ENCODE measurements at regions not wholly inside any gene's neighbourhood (a gene's known extent, or its start where the extent isn't known, plus 50 kb on each side); places are given as distances from the start of the nearest gene placed in this dataset.

- no peak for DNase-seq (ENCODE audit: low read depth)
- no peak for TF ChIP-seq CTCF (IDR thresholded peaks at IDR 0.05; ENCODE audit: control insufficient read depth, insufficient read depth, low read depth, low read length, missing control alignments)
Observed at GRCh38 chr17:79370594-79370993, 240.3 kb downstream of the RBFOX3 start.

DNA sequence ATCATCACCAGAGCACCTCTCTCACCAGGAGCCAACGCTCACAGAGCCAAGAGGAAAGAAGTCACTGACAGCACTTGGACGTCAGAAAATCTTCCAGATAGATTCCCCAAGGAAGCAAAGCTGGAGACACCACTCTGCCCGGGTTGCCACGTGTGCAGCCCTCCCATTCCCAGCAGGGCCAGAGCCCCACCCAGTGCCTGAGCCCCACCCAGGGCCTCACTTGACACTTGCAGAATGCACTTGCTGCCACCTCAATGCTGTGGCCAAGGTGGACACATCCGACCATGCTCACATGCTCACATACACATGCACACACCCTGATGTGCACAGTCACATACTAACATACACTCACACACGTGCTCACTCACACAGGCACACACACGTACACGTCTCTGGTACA lies 240.7 kb downstream of the RBFOX3 start:
- H3K4me3 ChIP-seq (ENCODE audit: control insufficient read depth, low read depth, low read length): no peak overlapping the region
- no peak for DNase-seq (ENCODE audit: low read depth)
- TF ChIP-seq CTCF (IDR thresholded peaks at IDR 0.05; ENCODE audit: control insufficient read depth, insufficient read depth, low read depth, low read length, missing control alignments): no peak

More at GRCh38 chr17:79370594-79370993, 240.3 kb downstream of the RBFOX3 start:
- H3K4me3 ChIP-seq (ENCODE audit: control insufficient read depth, low read depth, low read length): no peak overlapping the region

- no peak for TF ChIP-seq CTCF (IDR thresholded peaks at IDR 0.05; ENCODE audit: control insufficient read depth, insufficient read depth, low read depth, low read length, missing control alignments)
- DNase-seq (ENCODE audit: low read depth): no peak
- no peak overlapping the region for H3K4me3 ChIP-seq (ENCODE audit: control insufficient read depth, low read depth, low read length)
Observed at GRCh38 chr17:79369532-79369931, 241.3 kb downstream of the RBFOX3 start.

DNA sequence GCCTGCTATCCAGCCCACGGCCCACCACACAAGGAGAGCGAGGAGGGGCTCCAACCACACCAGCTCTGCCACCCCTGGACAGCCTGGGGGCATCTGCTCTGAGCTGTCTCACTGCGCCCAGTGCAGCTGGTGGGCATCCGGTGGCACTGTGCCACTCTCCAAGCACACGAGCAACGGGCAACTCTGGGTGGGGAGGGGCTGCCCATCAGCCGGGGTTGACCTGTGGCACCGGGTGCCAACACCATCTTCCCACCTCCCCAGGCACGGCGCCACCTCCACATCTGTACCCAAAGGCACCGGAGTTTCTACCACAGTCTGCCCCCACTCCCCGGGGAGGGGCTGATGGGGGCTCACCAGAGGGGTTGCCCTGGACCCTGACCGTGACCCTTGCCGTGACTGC lies 241.8 kb downstream of the RBFOX3 start:
- no peak for TF ChIP-seq CTCF (IDR thresholded peaks at IDR 0.05; ENCODE audit: control insufficient read depth, insufficient read depth, low read depth, low read length, missing control alignments)
- no peak for DNase-seq (ENCODE audit: low read depth)
- no peak overlapping the region for H3K4me3 ChIP-seq (ENCODE audit: control insufficient read depth, low read depth, low read length)

GRCh38 chr17:79368521-79368920 lies 242.3 kb downstream of the RBFOX3 start:
- H3K4me3 ChIP-seq (ENCODE audit: control insufficient read depth, low read depth, low read length): no peak overlapping the region
- TF ChIP-seq CTCF (IDR thresholded peaks at IDR 0.05; ENCODE audit: control insufficient read depth, insufficient read depth, low read depth, low read length, missing control alignments): no peak
- no peak for DNase-seq (ENCODE audit: low read depth)

- no peak for TF ChIP-seq CTCF (IDR thresholded peaks at IDR 0.05; ENCODE audit: control insufficient read depth, insufficient read depth, low read depth, low read length, missing control alignments)
- DNase-seq (ENCODE audit: low read depth): no peak
- H3K4me3 ChIP-seq (ENCODE audit: control insufficient read depth, low read depth, low read length): no peak overlapping the region
Observed at GRCh38 chr17:79366988-79367571, 243.8 kb downstream of the RBFOX3 start.

Data from AG09309 (cell line).